ENCODE measurements at regions not wholly inside any gene's neighbourhood (a gene's known extent, or its start where the extent isn't known, plus 50 kb on each side); places are given as distances from the start of the nearest gene placed in this dataset.

DNA sequence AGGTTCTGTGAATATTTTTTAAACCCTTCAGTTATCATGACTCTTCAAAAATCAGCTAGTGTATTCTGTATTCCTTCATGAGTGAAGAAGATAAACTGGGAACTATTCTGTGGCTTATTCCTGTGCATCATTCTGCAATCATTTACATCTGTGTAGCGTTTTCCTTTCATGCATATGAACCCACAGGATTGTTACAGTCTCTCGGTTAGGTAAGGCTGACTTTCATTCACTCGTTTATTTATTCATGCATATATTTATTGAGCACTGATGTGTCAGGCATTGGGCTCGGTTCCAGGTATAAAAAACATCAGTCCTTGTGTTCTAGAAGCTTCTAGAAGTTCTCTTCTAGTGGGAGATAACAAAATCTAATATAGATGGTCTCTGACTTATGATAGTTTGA, 318.4 kb downstream of the MAN2A1 start:
- WGBS (ENCODE audit: missing lambda C conversion rate): 7% methylated on average over 4 of the region's 4 CpGs
- no peak for TF ChIP-seq EHF (CRISPR knock-in tag; IDR thresholded peaks at IDR 0.05)
- no peak for TF ChIP-seq TP53 (CRISPR knock-in tag; IDR thresholded peaks at IDR 0.05)
- TF ChIP-seq HOXA7 (CRISPR knock-in tag; IDR thresholded peaks at IDR 0.05): no peak
- no peak for TF ChIP-seq GATA3 (IDR thresholded peaks at IDR 0.05; ENCODE audit: borderline replicate concordance)
- TF ChIP-seq ZC3H11A (IDR thresholded peaks at IDR 0.05): no peak
- TF ChIP-seq KDM1A (IDR thresholded peaks at IDR 0.05; ENCODE audit: low read depth): no peak
- no peak for TF ChIP-seq ZSCAN20 (CRISPR knock-in tag; IDR thresholded peaks at IDR 0.05)
- TF ChIP-seq POLR2AphosphoS2 (conservative IDR thresholded peaks at IDR 0.05; ENCODE audit: low read length): no peak
- TF ChIP-seq HEYL (CRISPR knock-in tag; IDR thresholded peaks at IDR 0.05): no peak
- TF ChIP-seq RAD21 (conservative IDR thresholded peaks at IDR 0.05 in 1 of 2, IDR thresholded peaks at IDR 0.05 in 1 of 2): no peak
- TF ChIP-seq, protein P1, sequence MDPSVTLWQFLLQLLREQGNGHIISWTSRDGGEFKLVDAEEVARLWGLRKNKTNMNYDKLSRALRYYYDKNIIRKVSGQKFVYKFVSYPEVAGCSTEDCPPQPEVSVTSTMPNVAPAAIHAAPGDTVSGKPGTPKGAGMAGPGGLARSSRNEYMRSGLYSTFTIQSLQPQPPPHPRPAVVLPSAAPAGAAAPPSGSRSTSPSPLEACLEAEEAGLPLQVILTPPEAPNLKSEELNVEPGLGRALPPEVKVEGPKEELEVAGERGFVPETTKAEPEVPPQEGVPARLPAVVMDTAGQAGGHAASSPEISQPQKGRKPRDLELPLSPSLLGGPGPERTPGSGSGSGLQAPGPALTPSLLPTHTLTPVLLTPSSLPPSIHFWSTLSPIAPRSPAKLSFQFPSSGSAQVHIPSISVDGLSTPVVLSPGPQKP (IDR thresholded peaks at IDR 0.05; ENCODE audit: low read depth, low read length): no peak
- TF ChIP-seq CBX8 (IDR thresholded peaks at IDR 0.05): no peak
- TF ChIP-seq CHD2 (IDR thresholded peaks at IDR 0.05; ENCODE audit: low read length, partially characterized antibody): no peak
- TF ChIP-seq MYC (IDR thresholded peaks at IDR 0.05; ENCODE audit: borderline replicate concordance, low read length): no peak
- TF ChIP-seq HOXB13 (CRISPR knock-in tag; IDR thresholded peaks at IDR 0.05; ENCODE audit: low read depth): no peak
- TF ChIP-seq RCOR1 (IDR thresholded peaks at IDR 0.05; ENCODE audit: low read depth, low read length): no peak
- ATAC-seq (no peak), FAIRE-seq (no peak), DNase-seq (ENCODE audit: low read depth in 1 of 2, low spot score in 1 of 2) (no peak)
- CTCF ChIA-PET: no interaction called here
- no peak overlapping the region for H3K4me3 ChIP-seq
- H3K4me1 ChIP-seq: no peaks in the 10 kb centered on the region
- no peaks in the 10 kb centered on the region for H3K9me3 ChIP-seq
- H3K27ac ChIP-seq: no peak overlapping the region
- no peak overlapping the region for H3K4me2 ChIP-seq
- POLR2A ChIA-PET: no interaction called here

DNA sequence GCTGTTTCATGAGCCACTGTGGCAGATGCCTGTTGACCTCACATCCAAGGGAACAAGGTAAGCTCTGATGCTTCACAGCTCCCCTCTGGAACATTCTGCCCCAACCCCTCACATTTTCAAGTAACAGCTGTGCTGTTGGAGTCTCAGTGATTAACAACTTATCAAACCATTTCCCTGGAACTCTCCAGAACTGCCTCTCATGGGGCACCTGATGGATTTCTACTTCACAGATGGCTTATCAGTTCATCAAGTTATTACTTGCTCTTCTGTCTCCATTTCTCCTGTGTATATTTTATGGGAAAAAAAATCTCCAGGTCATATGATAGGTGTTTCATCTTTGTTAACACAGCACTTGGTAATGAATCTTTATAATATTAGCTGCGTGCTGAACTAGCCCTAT, 322.4 kb downstream of the MAN2A1 start:
- POLR2A ChIA-PET: no interaction called here
- H3K4me1 ChIP-seq: no peaks in the 10 kb centered on the region

DNA sequence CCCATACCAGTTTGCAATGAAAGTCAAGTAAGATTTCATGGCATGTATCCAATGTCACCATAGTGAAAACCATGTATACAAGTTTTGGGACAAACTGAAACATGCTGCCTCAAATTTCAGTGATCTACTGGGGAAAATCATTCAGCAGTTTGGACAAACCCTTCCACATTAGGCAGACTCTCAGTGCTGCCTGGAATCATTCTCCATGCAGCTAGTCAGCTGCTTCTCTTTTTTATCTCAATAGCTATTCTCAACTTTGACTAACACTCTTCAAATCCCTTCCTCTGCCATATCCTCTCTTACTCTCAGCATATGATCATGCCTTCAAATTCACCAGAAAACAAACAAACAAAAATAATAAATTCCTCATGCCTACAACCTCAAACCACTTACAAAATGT, 323.3 kb downstream of the MAN2A1 start:
- FAIRE-seq: no peak
- Histone ChIP-seq H3K4me3 (no peak overlapping the region), H3K9me3 (no peaks in the 10 kb centered on the region), H3K4me1 (no peaks in the 10 kb centered on the region), H3K27ac (no peak overlapping the region), H3K4me2 (no peak overlapping the region)
- ATAC-seq: no peak
- DNase-seq (ENCODE audit: low read depth in 1 of 2, low spot score in 1 of 2): no peak
- ChIA-PET POLR2A (no interaction called here), CTCF (no interaction called here)
- TF ChIP-seq ZFP36 (IDR thresholded peaks at IDR 0.05; ENCODE audit: borderline replicate concordance, partially characterized antibody) (no peak), PHF8 (IDR thresholded peaks at IDR 0.05; ENCODE audit: borderline replicate concordance, low read depth) (no peak), HDAC2 (IDR thresholded peaks at IDR 0.05) (no peak)

More for the DNA sequence above, 322.4 kb downstream of the MAN2A1 start:
- DNase-seq (ENCODE audit: low read depth in 1 of 2, low spot score in 1 of 2) (no peak), ATAC-seq (no peak), FAIRE-seq (no peak)
- Histone ChIP-seq H3K4me3 (no peak overlapping the region), H3K4me2 (no peak overlapping the region), H3K9me3 (no peaks in the 10 kb centered on the region), H3K27ac (no peak overlapping the region)
- 0% methylated on average over 1 of the region's 1 CpG for WGBS (ENCODE audit: missing lambda C conversion rate)
- CTCF ChIA-PET: no interaction called here
- no peak for TF ChIP-seq NPAS2 (CRISPR knock-in tag; IDR thresholded peaks at IDR 0.05; ENCODE audit: borderline replicate concordance)
- TF ChIP-seq SMC3 (IDR thresholded peaks at IDR 0.05): no peak
- no peak for TF ChIP-seq GATA3 (IDR thresholded peaks at IDR 0.05; ENCODE audit: borderline replicate concordance)
- TF ChIP-seq, protein P2, sequence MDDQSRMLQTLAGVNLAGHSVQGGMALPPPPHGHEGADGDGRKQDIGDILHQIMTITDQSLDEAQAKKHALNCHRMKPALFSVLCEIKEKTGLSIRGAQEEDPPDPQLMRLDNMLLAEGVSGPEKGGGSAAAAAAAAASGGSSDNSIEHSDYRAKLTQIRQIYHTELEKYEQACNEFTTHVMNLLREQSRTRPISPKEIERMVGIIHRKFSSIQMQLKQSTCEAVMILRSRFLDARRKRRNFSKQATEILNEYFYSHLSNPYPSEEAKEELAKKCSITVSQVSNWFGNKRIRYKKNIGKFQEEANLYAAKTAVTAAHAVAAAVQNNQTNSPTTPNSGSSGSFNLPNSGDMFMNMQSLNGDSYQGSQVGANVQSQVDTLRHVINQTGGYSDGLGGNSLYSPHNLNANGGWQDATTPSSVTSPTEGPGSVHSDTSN (IDR thresholded peaks at IDR 0.05): no peak
- TF ChIP-seq POLR2AphosphoS2 (conservative IDR thresholded peaks at IDR 0.05; ENCODE audit: low read length): no peak
- no peak for TF ChIP-seq FOSL2 (IDR thresholded peaks at IDR 0.05)
- TF ChIP-seq FOSL2 (CRISPR knock-in tag; IDR thresholded peaks at IDR 0.05): no peak
- TF ChIP-seq HDAC2 (IDR thresholded peaks at IDR 0.05): no peak
- TF ChIP-seq, protein P1 (IDR thresholded peaks at IDR 0.05; ENCODE audit: low read depth, low read length): no peak
- TF ChIP-seq HOXA7 (CRISPR knock-in tag; IDR thresholded peaks at IDR 0.05): no peak
- no peak for TF ChIP-seq RNF2 (IDR thresholded peaks at IDR 0.05; ENCODE audit: borderline replicate concordance, low read depth)
- TF ChIP-seq EHMT2 (IDR thresholded peaks at IDR 0.05; ENCODE audit: low read depth): no peak
- no peak for TF ChIP-seq NR3C1 (IDR thresholded peaks at IDR 0.05)
